GM23338 (cell line): ENCODE measurements at regions not wholly inside any gene's neighbourhood (a gene's known extent, or its start where the extent isn't known, plus 50 kb on each side); places are given as distances from the start of the nearest gene placed in this dataset. TPM values are rescaled to one million over a fixed set of nuclear protein-coding genes. Genes with fewer than 3 reads are reported as not detected.
"Not testable (repeated sequence)": the region's sequence is repeated elsewhere in the genome, so short reads cannot be mapped to it uniquely, and the experiment has no call there.

Source experiments
- ATAC-seq: fragments of 200-7000 bp; cut with Tn5 transposase; 3 replicates; pipeline ENCODE4 v1.9.1; 2020
- DNase-seq: peaks from one replicate; pipeline ENCODE4 v3.0.0-alpha.2; 2015; ENCODE audit warnings: low spot score
- H2AFZ ChIP-seq: fragments of 200-600 bp; sonication (generic); 2 replicates; pipeline ENCODE4 v1.8.0; 2016; ENCODE audit warnings: antibody characterized with exemption, mild to moderate bottlenecking, moderate library complexity
- H3F3A ChIP-seq: fragments of 200-600 bp; sonication (generic); replicated peaks from 2 replicates; pipeline ENCODE4 v1.8.0; 2017; ENCODE audit warnings: antibody characterized with exemption, mixed run types, low read depth
- H3K27ac ChIP-seq: fragments of 200-600 bp; sonication (generic); 2 replicates; pipeline ENCODE4 v1.6.1; 2016; ENCODE audit warnings: low read depth
- H3K27me3 ChIP-seq: fragments of 200-600 bp; sonication (generic); 2 replicates; pipeline ENCODE4 v1.8.0; 2016; ENCODE audit warnings: mild to moderate bottlenecking, mixed run types, moderate library complexity; ENCODE audit not compliant: insufficient read depth
- H3K36me3 ChIP-seq: fragments of 200-600 bp; sonication (generic); 2 replicates; pipeline ENCODE4 v1.8.0; 2016; ENCODE audit warnings: mild to moderate bottlenecking; ENCODE audit not compliant: insufficient read depth
- H3K4me1 ChIP-seq: fragments of 200-600 bp; sonication (generic); 2 replicates; pipeline ENCODE4 v1.8.0; 2016; ENCODE audit warnings: mild to moderate bottlenecking, moderate library complexity; ENCODE audit not compliant: insufficient read depth
- H3K4me2 ChIP-seq: fragments of 200-600 bp; sonication (generic); 2 replicates; pipeline ENCODE4 v1.7.1; 2017; ENCODE audit warnings: mixed run types
- H3K4me3 ChIP-seq: fragments of 200-600 bp; sonication (generic); 2 replicates; pipeline ENCODE4 v1.6.1; 2016; ENCODE audit warnings: mixed run types
- H3K79me2 ChIP-seq: fragments of 200-600 bp; sonication (generic); replicated peaks from 2 replicates; pipeline ENCODE4 v1.8.0; 2017; ENCODE audit warnings: mild to moderate bottlenecking; ENCODE audit not compliant: insufficient read depth
- H3K9me2 ChIP-seq: fragments of 200-600 bp; sonication (generic); 2 replicates; pipeline ENCODE4 v1.8.0; 2017; ENCODE audit not compliant: insufficient read depth
- H4K20me1 ChIP-seq: fragments of 200-600 bp; sonication (generic); replicated peaks from 2 replicates; pipeline ENCODE4 v1.8.0; 2017; ENCODE audit warnings: mild to moderate bottlenecking; ENCODE audit not compliant: insufficient read depth
- H3K27ac Mint-ChIP-seq: 2 replicates; pipeline ENCODE4 v1.8.0; 2020; ENCODE audit warnings: inconsistent platforms, mild to moderate bottlenecking, moderate library complexity, mixed read lengths
- H3K27me3 Mint-ChIP-seq: 3 replicates; pipeline ENCODE4 v1.8.0; 2022; ENCODE audit warnings: low read depth, mild to moderate bottlenecking, moderate library complexity, mixed read lengths, inconsistent platforms; ENCODE audit not compliant: insufficient read depth, poor library complexity
- H3K36me3 Mint-ChIP-seq: 3 replicates; pipeline ENCODE4 v1.8.0; 2021; ENCODE audit warnings: low read depth, mild to moderate bottlenecking, inconsistent platforms, moderate library complexity, mixed read lengths
- H3K4me1 Mint-ChIP-seq: 3 replicates; pipeline ENCODE4 v1.8.0; 2020; ENCODE audit warnings: mild to moderate bottlenecking, inconsistent platforms, mixed read lengths
- H3K4me3 Mint-ChIP-seq: 3 replicates; pipeline ENCODE4 v1.8.0; 2021; ENCODE audit warnings: moderate library complexity, mild to moderate bottlenecking, inconsistent platforms, mixed read lengths
- H3K9me3 Mint-ChIP-seq: 3 replicates; pipeline ENCODE4 v1.8.0; 2020; ENCODE audit warnings: moderate library complexity, mild to moderate bottlenecking, inconsistent platforms, mixed read lengths
- small RNA-seq: library from RNA; depleted of rRNA; stranded (forward); fragments of <200 nt; gene quantifications from one replicate; pipeline ENCODE3, GENCODE V24; 2014; ENCODE audit warnings: low replicate concordance

- not testable (repeated sequence) for H3K4me3 Mint-ChIP-seq, ATAC-seq, H3K27ac ChIP-seq, H3K4me3 ChIP-seq, H3K27me3 Mint-ChIP-seq, H3K4me2 ChIP-seq, H3K4me1 Mint-ChIP-seq, H3K27me3 ChIP-seq, H3K9me2 ChIP-seq, H4K20me1 ChIP-seq, H3K4me1 ChIP-seq, H3F3A ChIP-seq, H3K27ac Mint-ChIP-seq, DNase-seq, H2AFZ ChIP-seq
- Mint-ChIP-seq H3K36me3 (peaks cover 59% of the 10 kb centered on the region), H3K9me3 (peaks cover 40% of the 10 kb centered on the region)
- H3K36me3 ChIP-seq: peaks cover 34% of the 10 kb centered on the region
- H3K79me2 ChIP-seq: peaks cover 24% of the 10 kb centered on the region
Measured at GRCh38 chr11:34713631-34714030, 92.7 kb downstream of the EHF start.

Small RNA genes lying in the stretch of these regions (small RNA-seq; reads per million reads assigned to genes)
- gene AL359999.1: not detected
